ENCODE measurements at regions not wholly inside any gene's neighbourhood (a gene's known extent, or its start where the extent isn't known, plus 50 kb on each side); places are given as distances from the start of the nearest gene placed in this dataset.
"Not testable (repeated sequence)": the region's sequence is repeated elsewhere in the genome, so short reads cannot be mapped to it uniquely, and the experiment has no call there.

DNA sequence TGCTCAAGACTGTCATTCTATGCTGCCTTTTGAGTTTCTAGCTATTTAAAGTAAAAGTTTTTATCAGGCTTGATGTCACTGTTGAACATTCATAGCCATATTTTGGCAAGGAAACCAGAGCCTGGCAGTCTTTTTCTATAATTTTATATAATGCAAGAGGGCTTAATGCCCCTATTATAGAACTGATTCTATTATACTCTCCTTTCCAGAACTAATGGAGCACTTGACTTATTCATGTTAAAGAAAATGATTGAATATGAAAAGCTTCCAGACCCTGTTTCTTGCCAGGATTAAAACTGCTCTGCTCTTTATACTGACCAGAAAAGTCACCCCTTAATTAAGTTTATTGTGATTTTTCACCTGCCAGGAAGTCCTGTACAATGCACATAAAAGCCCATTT is 337.6 kb upstream of the CHRM2 start:
- DNase-seq (ENCODE audit: low spot score), result no peak

DNA sequence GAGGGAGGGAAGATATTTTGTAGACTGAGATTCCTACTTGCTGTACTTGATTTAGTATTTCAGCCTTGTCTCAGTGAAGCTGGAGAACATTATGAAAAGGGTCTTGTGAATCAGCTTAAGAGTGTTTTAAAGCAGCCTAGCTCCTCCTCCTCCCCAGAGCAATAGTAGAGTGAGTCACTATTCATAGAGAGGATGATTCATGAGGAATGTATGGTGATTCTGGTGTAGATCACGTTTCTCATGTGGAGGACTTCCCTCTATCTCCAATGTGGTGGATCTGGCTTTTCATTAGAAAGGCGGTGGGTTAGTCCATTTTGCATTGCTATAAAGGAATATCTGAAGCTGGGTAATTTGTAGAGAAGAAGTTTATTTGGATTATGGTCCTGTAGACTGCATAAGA is 340.1 kb upstream of the CHRM2 start:
- DNase-seq (ENCODE audit: low spot score), result peak; percentile 83

DNA sequence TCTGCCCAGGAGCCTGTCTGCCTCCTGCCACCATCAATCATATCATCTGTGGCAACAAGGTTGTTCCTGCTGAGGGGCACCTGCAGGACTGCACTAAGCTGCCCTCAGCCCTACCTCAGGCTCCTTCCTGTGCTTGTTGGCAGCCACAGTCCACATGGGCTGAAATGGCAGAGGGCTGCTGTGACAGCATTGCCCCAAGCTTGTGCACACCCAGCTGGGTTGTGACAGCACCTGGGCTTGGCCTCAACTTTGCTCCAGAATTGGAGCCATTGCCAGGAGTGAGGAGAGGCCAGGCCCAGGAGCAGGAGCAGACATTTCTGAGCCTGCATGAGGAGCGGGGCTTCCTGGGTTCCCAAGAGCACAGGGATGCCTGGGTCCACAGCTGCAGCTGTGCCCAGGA is 340.9 kb upstream of the CHRM2 start:
- no peak for DNase-seq (ENCODE audit: low spot score)

DNA sequence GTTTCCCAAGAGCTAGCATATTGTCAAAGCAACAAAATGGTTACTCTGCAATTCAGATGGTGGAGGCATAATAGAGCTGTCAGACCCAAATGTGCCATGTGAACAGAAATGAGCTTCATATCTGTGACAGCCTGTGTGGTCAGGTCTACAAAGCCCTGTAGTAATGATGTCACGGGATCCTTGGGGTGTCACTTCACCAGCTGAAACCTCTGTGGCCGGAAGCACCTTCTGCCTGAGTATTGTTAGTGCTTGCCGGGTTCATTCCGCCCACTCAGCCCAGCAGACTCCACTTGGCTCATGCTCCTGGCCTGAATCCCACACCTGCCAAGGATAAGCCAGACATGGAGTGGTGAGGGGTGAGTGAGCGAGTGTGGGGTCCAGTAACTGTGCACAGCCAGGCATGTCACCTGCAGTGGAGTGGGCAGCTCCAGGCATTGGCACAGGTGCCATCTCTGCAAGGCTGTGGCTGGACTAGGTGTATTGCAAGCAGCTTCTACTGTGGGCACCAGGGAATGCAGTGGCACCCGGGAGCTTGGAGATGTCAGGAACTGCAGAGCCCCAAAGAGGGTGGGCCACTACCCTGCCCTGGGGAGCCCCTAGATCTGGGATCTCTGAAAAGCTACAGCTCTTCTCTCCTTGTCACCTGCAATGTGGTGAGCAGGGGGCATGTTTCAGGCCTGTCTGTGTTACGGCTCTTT is 341.9 kb upstream of the CHRM2 start:
- no peak for DNase-seq (ENCODE audit: low spot score)

DNA sequence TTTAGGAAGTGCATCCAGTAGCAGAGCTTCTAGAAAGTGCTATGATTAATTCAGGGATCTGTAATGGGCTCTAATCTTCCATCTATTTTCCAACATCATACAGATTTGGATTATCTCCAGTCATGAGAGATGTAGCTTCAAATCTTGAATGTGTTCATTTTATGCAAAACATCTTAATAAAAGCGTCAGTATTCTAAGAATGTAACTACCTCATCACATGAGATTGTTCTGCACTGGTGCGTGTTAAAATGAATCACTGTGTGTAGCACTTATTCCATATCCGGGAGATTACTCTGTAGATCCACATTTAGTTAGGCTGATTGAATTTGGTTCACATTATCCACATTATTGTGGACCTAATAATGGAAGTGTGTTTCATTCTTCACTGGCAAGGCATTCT is 344.9 kb upstream of the CHRM2 start:
- peak; percentile 76 for DNase-seq (ENCODE audit: low spot score)

DNA sequence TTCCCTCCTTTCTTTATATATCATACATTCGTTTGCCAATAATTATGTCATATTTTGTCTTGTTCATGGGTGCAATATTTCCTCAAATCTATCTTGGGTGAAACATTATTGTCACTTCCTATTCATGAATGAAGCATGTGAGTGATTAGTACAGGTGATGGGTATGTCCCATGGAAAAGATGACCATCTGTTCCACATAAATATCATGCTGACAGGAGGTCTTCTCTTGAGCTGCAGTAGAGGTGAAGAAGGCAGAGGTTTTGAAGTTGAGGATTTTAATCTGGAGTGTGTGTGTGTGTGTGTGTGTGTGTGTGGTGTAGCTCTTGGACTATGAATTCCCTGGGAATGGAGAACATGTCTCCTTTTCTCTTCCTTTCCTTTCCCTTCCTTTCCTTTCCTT is 350.5 kb upstream of the CHRM2 start:
- DNase-seq (ENCODE audit: low spot score), result no peak

DNA sequence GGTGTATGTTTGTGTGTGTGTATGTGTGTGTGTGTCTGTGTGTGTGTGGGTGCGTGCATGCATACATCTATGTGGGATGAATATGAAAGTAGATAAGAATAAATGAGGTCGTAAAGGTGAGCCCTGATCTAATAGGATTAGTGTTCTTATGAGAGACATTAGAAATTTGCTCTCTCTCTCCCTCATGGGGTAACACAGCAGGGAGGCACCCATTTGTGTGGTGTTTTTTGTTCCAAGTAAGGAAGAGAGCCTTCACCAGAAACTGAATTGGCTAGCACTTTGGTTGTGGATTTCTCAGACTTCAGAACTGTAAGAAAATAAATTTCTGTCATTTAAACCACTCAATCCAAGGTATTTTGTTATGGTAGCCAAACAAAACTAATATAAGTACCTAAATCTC is 353.7 kb upstream of the CHRM2 start:
- DNase-seq (ENCODE audit: low spot score), result no peak

DNA sequence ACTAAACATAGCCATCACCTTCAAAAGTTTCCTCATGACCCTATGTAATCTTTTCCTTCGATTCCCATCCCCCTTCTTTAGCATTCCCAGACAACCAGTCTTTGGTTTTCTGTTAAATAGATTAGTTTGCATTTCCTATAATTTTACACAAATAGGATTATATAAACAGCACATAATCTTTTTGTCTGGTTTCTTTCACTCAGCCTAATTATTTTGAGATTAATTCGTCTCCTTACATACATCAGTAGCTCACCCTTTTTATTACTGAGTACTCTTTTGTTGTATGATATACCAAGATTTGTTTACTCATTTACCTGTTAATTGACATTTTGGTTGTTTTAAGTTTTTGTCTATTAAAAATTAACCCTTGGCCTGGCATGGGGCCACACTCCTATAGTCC is 354.7 kb upstream of the CHRM2 start:
- DNase-seq (ENCODE audit: low spot score), result no peak

DNA sequence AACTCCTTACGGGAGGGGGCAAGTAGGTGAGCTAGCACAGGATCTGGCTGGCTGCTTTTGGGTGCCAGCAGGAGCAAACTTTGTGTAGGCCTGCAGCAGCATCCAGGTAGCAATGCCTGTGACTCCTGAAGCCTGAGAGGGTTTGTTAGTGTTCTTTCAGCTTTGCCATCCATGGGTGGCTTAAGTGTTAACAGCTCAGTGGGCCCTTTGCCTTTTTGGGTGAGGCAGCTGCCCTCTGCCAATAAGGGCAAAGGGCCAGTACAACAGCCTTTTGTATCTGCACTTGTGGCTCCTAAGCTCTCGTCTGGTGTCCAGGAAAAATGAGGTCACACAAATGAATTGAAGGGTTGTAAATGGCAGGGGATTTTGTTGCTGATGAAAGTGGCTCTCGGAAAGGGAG is 359.0 kb upstream of the CHRM2 start:
- DNase-seq (ENCODE audit: low spot score), result no peak

DNA sequence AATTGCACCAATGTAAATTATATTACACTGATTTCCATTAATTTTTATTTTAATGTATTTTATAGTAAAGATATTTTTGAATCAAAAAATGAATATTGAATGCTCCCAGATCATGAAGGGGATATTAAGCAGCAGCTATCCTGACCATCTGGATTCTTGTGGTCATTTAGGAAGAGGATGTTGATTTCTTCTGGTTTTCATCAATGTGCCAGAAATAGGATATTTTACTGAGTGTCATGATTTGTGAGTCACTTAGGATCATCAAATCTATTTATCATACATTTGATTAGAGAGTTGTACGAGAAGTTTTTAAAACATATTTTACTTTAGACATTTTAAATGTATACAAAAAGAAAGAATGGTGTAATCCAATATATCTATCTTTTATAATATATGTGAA is 366.3 kb upstream of the CHRM2 start:
- DNase-seq (ENCODE audit: low spot score), result no peak

DNA sequence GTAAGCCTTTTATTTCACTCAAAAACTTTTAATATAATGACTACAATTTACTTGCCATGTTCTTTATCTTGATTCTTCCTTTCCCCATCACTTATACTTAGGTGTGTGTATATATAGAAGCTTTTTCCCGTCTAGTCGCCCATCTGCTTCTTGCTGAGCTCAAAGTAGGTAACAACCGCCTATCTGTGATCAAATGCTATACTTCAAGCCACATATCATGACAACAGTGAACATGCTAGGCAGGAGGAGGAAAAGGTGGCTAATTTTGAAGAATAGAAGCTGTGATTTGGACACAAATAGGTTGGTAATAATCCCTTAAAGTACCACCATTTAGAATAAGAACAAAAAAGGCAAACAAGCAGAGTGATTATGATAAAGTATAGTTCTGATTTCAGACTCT is 367.3 kb upstream of the CHRM2 start:
- DNase-seq (ENCODE audit: low spot score), result no peak

DNA sequence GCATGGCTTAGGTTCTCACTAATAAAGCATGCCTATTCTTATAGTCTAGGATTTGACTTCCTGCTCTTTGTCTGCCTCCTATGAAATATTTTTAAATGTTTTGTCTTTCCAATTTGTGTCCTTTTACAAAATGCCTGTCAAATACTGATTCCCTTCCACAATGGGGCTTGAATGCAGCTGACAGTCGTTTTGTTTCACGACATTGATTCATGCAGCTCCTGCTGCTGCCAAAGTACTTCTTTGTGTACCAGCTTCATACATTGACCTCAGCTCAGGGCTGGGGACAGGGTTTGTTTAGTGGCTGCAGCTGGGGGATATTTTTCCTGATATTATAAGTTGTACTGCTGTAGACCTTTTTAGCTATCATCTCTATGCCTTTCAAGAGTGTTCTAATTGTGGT is 371.9 kb upstream of the CHRM2 start:
- no peak for DNase-seq (ENCODE audit: low spot score)

DNA sequence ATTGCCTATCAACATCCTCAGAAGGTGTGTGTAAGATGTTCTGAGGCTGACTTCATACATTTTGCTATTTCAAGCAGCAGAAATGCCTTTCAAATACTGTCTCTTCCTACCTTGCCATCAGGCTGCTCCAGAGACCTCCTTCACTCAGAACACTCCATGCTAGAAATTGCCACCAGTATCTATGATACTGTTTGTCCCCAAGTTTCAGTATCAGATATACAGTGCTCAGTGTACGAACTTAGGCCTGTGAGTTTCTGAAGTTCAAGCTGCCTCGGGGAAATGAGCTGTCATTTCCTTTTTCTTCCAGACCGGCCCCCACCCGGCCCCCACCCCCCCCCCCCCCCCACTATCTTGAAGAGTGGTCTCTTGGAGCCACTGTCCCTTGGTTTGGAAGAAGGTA is 373.4 kb upstream of the CHRM2 start:
- no peak for DNase-seq (ENCODE audit: low spot score)

DNA sequence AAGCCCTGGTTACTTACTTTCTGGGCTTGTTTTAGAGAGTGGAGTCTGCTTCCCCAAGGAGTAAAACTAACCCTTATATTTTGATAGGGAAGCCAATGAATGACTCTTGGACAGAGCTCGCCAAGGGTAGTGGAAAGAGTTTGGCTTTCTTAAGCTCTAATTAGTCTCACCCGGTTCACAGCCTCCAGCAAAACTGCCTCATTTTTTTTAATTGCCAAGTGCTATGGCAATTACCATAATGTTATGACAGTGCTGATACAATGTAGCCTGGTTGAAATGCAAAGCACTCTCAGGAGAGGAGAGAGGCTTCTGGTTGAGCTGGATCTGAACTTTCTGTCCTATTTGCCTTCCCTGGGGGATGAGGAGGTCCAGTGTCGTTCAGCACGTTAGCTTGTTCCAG is 376.1 kb upstream of the CHRM2 start:
- DNase-seq (ENCODE audit: low spot score), result no peak

DNA sequence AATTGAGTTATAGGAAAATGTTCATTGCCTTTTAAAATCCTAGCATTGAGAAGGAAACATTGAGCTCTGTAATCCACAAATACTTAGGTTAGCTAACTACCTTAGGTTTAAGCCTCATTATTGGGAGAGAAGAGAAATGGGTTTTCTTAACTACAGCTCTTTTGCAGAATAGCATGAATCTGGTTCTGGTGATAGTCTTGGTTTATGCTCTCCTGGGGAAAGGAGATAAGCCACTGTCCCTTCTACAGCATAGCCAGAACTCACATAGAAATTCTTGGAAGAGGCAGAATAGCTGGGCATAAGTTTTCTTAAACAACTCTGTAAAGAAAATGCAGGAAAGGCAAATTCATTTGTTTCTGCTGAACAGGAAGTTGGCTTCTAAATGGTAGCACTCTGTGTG is 378.6 kb upstream of the CHRM2 start:
- no peak for DNase-seq (ENCODE audit: low spot score)

DNA sequence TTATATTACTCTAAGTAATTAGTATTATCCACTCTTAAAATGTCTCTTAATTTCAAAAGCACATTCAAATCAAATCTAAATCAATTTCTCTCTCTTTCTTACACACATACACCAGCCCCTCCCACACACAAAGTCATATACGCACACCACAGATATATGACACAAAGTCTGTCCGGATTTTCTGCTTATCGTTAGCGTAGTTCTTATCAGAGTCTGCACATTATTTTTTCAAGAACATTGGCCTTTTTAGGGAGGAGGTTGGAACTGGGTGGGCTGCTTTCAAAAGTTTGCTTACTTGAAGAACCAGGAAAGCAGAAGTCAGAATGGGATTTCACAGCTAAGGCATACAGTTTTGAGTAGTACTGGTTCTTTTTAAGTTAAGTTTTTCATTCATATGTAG is 387.6 kb upstream of the CHRM2 start:
- no peak for DNase-seq (ENCODE audit: low spot score)

DNA sequence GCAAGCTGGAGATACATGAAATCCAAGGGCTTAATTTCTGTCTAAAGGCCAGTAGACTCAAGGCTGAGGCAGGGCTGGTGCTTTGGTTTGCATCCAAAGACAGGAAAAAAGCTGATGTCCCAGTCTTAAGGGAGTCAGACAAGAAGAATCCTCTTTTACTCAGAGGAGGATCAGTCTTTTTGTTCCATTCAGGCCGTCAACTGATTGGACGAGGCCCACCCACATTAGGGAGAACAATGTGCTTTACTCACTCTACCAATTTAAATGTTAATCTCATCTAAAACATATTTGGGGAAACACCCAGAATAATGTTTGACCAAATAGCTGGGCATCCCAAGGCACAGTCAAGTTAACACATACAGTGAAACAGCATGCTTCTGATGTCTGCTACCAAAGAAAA is 388.5 kb upstream of the CHRM2 start:
- DNase-seq (ENCODE audit: low spot score), result no peak

DNA sequence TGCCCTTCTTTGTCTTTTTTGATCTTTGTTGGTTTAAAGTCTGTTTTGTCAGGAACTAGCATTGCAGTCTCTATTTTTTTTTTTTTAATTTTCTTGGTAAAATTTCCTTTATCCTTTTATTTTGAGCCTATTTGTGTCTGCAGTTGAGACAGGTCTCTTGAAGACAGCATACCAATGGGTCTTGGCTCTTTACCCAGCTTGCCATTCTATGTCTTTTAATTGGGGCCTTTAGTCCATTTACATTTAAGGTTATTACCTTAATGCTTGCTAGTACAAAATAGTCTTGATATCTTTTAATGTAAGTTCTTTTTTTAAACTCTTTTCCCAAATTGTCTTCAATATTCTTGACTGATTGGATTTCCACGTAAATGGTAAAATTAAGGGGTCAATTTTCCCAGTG is 398.3 kb upstream of the CHRM2 start:
- DNase-seq (ENCODE audit: low spot score), result no peak

DNA sequence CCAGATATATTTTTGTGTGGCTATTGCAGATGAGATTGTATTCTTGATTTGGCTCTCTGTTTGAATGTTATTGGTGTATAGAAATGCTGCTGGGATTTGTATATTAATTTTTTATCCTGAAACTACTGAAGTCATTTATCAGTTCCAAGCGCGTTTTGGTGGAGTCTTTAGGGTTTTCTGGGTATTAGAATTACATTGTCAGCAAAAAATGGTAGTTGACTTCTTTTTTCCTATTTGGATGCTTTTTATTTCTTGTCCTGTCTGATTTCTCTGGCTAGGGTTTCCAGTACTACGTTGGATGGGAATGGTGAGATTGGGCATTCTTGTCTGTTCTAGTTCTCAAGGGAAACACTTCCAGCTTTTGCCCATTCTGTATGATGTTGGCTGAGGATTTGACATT is 415.5 kb upstream of the CHRM2 start:
- no peak for DNase-seq (ENCODE audit: low spot score)

DNA sequence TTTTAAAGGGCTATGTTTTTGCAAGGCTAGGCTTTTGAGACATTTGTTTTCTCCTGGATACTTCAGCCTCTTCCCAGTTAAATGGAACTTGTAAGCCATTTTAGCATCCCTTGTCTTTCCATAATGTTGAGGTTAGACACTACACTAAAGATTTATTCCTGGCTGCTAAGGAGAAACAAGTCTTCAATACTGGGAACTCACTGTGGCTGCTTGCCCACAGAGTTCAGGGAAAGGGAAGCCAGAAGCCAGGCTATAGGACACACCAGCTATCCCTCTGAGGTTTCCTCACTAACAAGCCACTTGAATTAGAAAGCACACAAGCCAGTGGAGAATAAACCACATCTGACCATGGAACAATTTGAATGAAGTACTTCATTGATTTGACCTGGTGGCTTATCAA is 421.7 kb upstream of the CHRM2 start:
- DNase-seq (ENCODE audit: low spot score), result no peak

DNA sequence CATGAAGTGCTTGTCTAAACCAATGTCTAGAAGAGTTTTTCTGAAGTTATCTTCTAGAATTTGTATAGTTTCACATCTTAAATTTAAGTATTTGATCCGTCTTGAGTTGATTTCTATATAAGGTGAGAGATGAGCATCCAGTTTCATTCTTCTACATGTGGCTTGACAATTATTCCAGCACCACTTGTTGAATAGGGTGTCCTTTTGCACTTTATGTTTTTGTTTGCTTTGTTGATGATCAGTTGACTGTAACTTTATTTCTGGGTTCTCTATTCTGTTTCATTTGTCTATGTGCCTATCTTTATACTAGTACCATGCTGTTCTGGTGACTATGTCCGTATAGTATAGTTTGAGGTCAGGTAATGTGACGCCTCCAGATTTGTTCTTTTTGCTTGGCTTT is 426.6 kb upstream of the CHRM2 start:
- no peak for DNase-seq (ENCODE audit: low spot score)

DNA sequence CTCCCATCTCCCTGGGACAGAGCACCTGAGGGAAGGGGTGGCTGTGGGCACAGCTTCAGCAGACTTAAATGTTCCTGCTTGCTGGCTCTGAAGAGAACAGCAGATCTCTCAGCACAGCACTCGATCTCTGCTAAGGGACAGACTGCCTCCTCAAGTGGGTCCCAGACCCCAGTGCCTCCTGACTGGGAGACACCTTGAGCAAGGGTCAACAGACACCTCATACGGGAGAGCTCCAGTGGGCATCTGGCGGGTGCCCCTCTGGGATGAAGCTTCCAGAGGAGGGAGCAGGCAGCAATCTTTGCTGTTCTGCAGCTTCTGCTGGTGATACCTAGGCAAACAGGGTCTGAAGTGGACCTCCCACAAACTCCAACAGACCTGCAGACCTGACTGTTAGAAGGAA is 436.7 kb upstream of the CHRM2 start:
- DNase-seq (ENCODE audit: low spot score), result not testable (repeated sequence)

DNA sequence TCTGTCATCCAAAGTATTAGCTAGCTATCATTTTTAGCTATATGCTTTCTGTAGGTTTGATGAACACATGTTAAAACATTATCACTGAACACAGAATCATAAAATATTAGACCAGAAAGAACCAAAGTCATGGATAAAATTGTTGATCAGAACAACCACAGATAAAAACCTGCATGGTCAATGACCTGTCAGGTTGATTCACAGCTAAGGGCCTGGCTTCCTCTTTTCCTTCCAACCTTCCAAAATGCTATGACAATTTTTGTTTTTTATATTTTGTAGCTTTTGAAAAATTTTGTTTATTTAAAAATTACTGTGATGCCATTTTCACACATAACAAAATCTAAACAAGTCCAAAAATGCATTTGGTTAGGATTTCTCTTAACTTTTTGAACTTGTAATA is 444.4 kb upstream of the CHRM2 start:
- DNase-seq (ENCODE audit: low spot score), result no peak

DNA sequence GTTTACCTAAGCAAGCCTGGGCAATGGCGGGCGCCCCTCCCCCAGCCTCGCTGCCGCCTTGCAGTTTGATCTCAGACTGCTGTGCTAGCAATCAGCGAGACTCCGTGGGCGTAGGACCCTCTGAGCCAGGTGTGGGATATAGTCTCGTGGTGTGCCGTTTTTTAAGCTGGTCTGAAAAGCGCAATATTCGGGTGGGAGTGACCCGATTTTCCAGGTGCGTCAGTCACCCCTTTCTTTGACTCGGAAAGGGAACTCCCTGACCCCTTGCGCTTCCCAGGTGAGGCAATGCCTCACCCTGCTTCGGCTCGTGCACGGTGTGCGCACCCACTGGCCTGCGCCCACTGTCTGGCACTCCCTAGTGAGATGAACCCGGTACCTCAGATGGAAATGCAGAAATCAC is 442.6 kb upstream of the MTPN start:
- DNase-seq (ENCODE audit: low spot score), result not testable (repeated sequence)

DNA sequence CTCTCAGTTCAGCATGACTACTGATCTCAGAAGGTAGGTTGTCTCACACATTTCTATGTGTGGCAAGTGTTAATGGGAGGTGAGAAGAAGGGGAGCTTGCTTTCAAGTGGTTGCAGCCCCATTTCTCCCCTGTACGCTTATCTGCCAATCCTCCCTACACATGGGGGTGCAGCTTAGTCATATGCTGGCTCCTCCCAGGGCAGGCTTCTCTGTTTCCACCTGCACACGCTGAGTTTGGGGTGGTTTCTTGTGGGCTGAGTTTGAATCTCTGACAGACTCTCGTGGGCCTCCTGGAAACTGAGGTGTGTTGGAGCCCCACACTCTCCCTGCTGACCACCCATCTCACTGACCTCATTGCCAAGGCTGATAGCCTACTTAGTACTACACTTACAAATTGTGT is 435.8 kb upstream of the MTPN start:
- no peak for DNase-seq (ENCODE audit: low spot score)

All from kidney tubule cell (primary cell).